ENCODE measurements at regions not wholly inside any gene's neighbourhood (a gene's known extent, or its start where the extent isn't known, plus 50 kb on each side); places are given as distances from the start of the nearest gene placed in this dataset.

- H3K79me1 ChIP-seq (ENCODE audit: low read depth, low read length): no peaks in the 10 kb centered on the region
- H3K4me3 ChIP-seq (ENCODE audit: low read length in 2 of 2): no peak overlapping the region
- no peak overlapping the region for H2AK5ac ChIP-seq (ENCODE audit: low read depth, low read length)
- H3K36me3 ChIP-seq (replicated peaks in 1 of 2; ENCODE audit: control insufficient read depth in 2 of 2, insufficient read depth in 2 of 2, low read length in 2 of 2): no peaks in the 10 kb centered on the region
- no peak overlapping the region for H3K14ac ChIP-seq (ENCODE audit: low read length)
- no peaks in the 10 kb centered on the region for H3K27me3 ChIP-seq (ENCODE audit: control insufficient read depth in 3 of 3, insufficient read depth in 3 of 3, low read depth in 1 of 3, low read length in 3 of 3)
- no peak overlapping the region for H4K8ac ChIP-seq (ENCODE audit: low read depth, low read length)
- no peak overlapping the region for H3K27ac ChIP-seq (replicated peaks; ENCODE audit: low read length)
- H2AFZ ChIP-seq (ENCODE audit: low read length): no peak overlapping the region
- H3K9ac ChIP-seq (ENCODE audit: low read depth, low read length, poor library complexity): no peak overlapping the region
- no peak overlapping the region for H2BK5ac ChIP-seq (ENCODE audit: low read length)
- no peak overlapping the region for H4K91ac ChIP-seq (ENCODE audit: low read depth, low read length, poor library complexity)
- H2BK120ac ChIP-seq (ENCODE audit: low read depth, low read length): no peak overlapping the region
- H3K9me3 ChIP-seq (replicated peaks in 1 of 2; ENCODE audit: control insufficient read depth in 2 of 2, insufficient read depth in 1 of 2, low read depth in 1 of 2, low read length in 2 of 2): no peaks in the 10 kb centered on the region
- H3K18ac ChIP-seq (ENCODE audit: low read length): no peak overlapping the region
- H3K4ac ChIP-seq (ENCODE audit: low read length): no peak overlapping the region
- H3K4me2 ChIP-seq (ENCODE audit: insufficient read depth, low read length, poor library complexity, severe bottlenecking): no peak overlapping the region
- H3K4me1 ChIP-seq (ENCODE audit: control insufficient read depth in 2 of 2, insufficient read depth in 1 of 2, low read depth in 1 of 2, low read length in 2 of 2): no peaks in the 10 kb centered on the region
- no peak for DNase-seq (ENCODE audit: low spot score)
- H2BK12ac ChIP-seq (ENCODE audit: low read length): no peak overlapping the region
- H3K23ac ChIP-seq (ENCODE audit: low read depth, low read length, poor library complexity): no peak overlapping the region
- H2BK15ac ChIP-seq (ENCODE audit: low read length): no peak overlapping the region
These were observed 334.2 kb downstream of the ATXN7L3B start for GRCh38 chr12:74871817-74872216.

GRCh38 chr12:74885775-74886174 lies 323.9 kb downstream of the KCNC2 start:
- Histone ChIP-seq H2AFZ (ENCODE audit: low read length) (no peak overlapping the region), H2BK120ac (ENCODE audit: low read depth, low read length) (no peak overlapping the region), H3K9me3 (replicated peaks in 1 of 2; ENCODE audit: control insufficient read depth in 2 of 2, insufficient read depth in 1 of 2, low read depth in 1 of 2, low read length in 2 of 2) (peaks cover 0 to 8% of the 10 kb centered on the region in 2 donors), H2AK5ac (ENCODE audit: low read depth, low read length) (no peak overlapping the region), H3K4me2 (ENCODE audit: insufficient read depth, low read length, poor library complexity, severe bottlenecking) (no peak overlapping the region), H3K79me1 (ENCODE audit: low read depth, low read length) (no peaks in the 10 kb centered on the region), H3K9ac (ENCODE audit: low read depth, low read length, poor library complexity) (no peak overlapping the region), H4K8ac (ENCODE audit: low read depth, low read length) (no peak overlapping the region), H2BK5ac (ENCODE audit: low read length) (no peak overlapping the region), H4K91ac (ENCODE audit: low read depth, low read length, poor library complexity) (no peak overlapping the region), H3K4me3 (ENCODE audit: low read length in 2 of 2) (no peak overlapping the region), H3K14ac (ENCODE audit: low read length) (no peak overlapping the region), H3K27ac (replicated peaks; ENCODE audit: low read length) (no peak overlapping the region), H3K27me3 (ENCODE audit: control insufficient read depth in 3 of 3, insufficient read depth in 3 of 3, low read depth in 1 of 3, low read length in 3 of 3) (no peaks in the 10 kb centered on the region), H2BK12ac (ENCODE audit: low read length) (no peak overlapping the region), H3K4me1 (ENCODE audit: control insufficient read depth in 2 of 2, insufficient read depth in 1 of 2, low read depth in 1 of 2, low read length in 2 of 2) (peaks cover 0 to 4% of the 10 kb centered on the region in 2 donors), H2BK15ac (ENCODE audit: low read length) (no peak overlapping the region), H3K36me3 (replicated peaks in 1 of 2; ENCODE audit: control insufficient read depth in 2 of 2, insufficient read depth in 2 of 2, low read length in 2 of 2) (no peaks in the 10 kb centered on the region), H3K4ac (ENCODE audit: low read length) (no peak overlapping the region), H3K23ac (ENCODE audit: low read depth, low read length, poor library complexity) (no peak overlapping the region), H3K18ac (ENCODE audit: low read length) (no peak overlapping the region)
- DNase-seq (ENCODE audit: low spot score): no peak
- WGBS, 2 donors (ENCODE audit: extremely low coverage in 2 of 2, insufficient read length in 2 of 2, insufficient replicate concordance in 1 of 2): no CpG with 5 or more reads among the region's 2 CpGs

- H3K4me3 ChIP-seq (ENCODE audit: low read length in 2 of 2): no peak overlapping the region
- H3K23ac ChIP-seq (ENCODE audit: low read depth, low read length, poor library complexity): no peak overlapping the region
- no peak overlapping the region for H3K4ac ChIP-seq (ENCODE audit: low read length)
- peaks cover 0 to 11% of the 10 kb centered on the region in 2 donors for H3K4me1 ChIP-seq (ENCODE audit: control insufficient read depth in 2 of 2, insufficient read depth in 1 of 2, low read depth in 1 of 2, low read length in 2 of 2)
- no peak overlapping the region for H4K8ac ChIP-seq (ENCODE audit: low read depth, low read length)
- H3K18ac ChIP-seq (ENCODE audit: low read length): no peak overlapping the region
- no peak overlapping the region for H3K27ac ChIP-seq (replicated peaks; ENCODE audit: low read length)
- no peaks in the 10 kb centered on the region for H3K36me3 ChIP-seq (replicated peaks in 1 of 2; ENCODE audit: control insufficient read depth in 2 of 2, insufficient read depth in 2 of 2, low read length in 2 of 2)
- H2BK12ac ChIP-seq (ENCODE audit: low read length): no peak overlapping the region
- no peak for DNase-seq (ENCODE audit: low spot score)
- no peak overlapping the region for H3K14ac ChIP-seq (ENCODE audit: low read length)
- H3K9ac ChIP-seq (ENCODE audit: low read depth, low read length, poor library complexity): no peak overlapping the region
- H3K4me2 ChIP-seq (ENCODE audit: insufficient read depth, low read length, poor library complexity, severe bottlenecking): no peak overlapping the region
- H3K79me1 ChIP-seq (ENCODE audit: low read depth, low read length): no peaks in the 10 kb centered on the region
- no peaks in the 10 kb centered on the region for H3K27me3 ChIP-seq (ENCODE audit: control insufficient read depth in 3 of 3, insufficient read depth in 3 of 3, low read depth in 1 of 3, low read length in 3 of 3)
- no CpG with 5 or more reads among the region's 2 CpGs for WGBS, 2 donors (ENCODE audit: extremely low coverage in 2 of 2, insufficient read length in 2 of 2, insufficient replicate concordance in 1 of 2)
- no peak overlapping the region for H2AK5ac ChIP-seq (ENCODE audit: low read depth, low read length)
- peaks cover 0 to 12% of the 10 kb centered on the region in 2 donors for H3K9me3 ChIP-seq (replicated peaks in 1 of 2; ENCODE audit: control insufficient read depth in 2 of 2, insufficient read depth in 1 of 2, low read depth in 1 of 2, low read length in 2 of 2)
- no peak overlapping the region for H4K91ac ChIP-seq (ENCODE audit: low read depth, low read length, poor library complexity)
- no peak overlapping the region for H2BK15ac ChIP-seq (ENCODE audit: low read length)
- no peak overlapping the region for H2AFZ ChIP-seq (ENCODE audit: low read length)
- no peak overlapping the region for H2BK5ac ChIP-seq (ENCODE audit: low read length)
- H2BK120ac ChIP-seq (ENCODE audit: low read depth, low read length): no peak overlapping the region
These were observed 320.6 kb downstream of the KCNC2 start for GRCh38 chr12:74889073-74889472.

- Histone ChIP-seq H2BK120ac (ENCODE audit: low read depth, low read length) (no peak overlapping the region), H3K9ac (ENCODE audit: low read depth, low read length, poor library complexity) (no peak overlapping the region), H3K79me1 (ENCODE audit: low read depth, low read length) (no peaks in the 10 kb centered on the region), H3K4me2 (ENCODE audit: insufficient read depth, low read length, poor library complexity, severe bottlenecking) (no peak overlapping the region), H3K27ac (replicated peaks; ENCODE audit: low read length) (no peak overlapping the region), H2AFZ (ENCODE audit: low read length) (peak overlapping the region; percentile 72), H3K4me3 (ENCODE audit: low read length in 2 of 2) (no peak overlapping the region), H3K9me3 (replicated peaks in 1 of 2; ENCODE audit: control insufficient read depth in 2 of 2, insufficient read depth in 1 of 2, low read depth in 1 of 2, low read length in 2 of 2) (peaks cover 0 to 12% of the 10 kb centered on the region in 2 donors), H3K4ac (ENCODE audit: low read length) (no peak overlapping the region), H3K23ac (ENCODE audit: low read depth, low read length, poor library complexity) (no peak overlapping the region), H3K27me3 (ENCODE audit: control insufficient read depth in 3 of 3, insufficient read depth in 3 of 3, low read depth in 1 of 3, low read length in 3 of 3) (no peaks in the 10 kb centered on the region), H2BK5ac (ENCODE audit: low read length) (no peak overlapping the region), H3K14ac (ENCODE audit: low read length) (no peak overlapping the region), H2BK15ac (ENCODE audit: low read length) (no peak overlapping the region), H3K36me3 (replicated peaks in 1 of 2; ENCODE audit: control insufficient read depth in 2 of 2, insufficient read depth in 2 of 2, low read length in 2 of 2) (no peaks in the 10 kb centered on the region), H4K8ac (ENCODE audit: low read depth, low read length) (no peak overlapping the region), H2BK12ac (ENCODE audit: low read length) (no peak overlapping the region), H4K91ac (ENCODE audit: low read depth, low read length, poor library complexity) (no peak overlapping the region), H3K4me1 (ENCODE audit: control insufficient read depth in 2 of 2, insufficient read depth in 1 of 2, low read depth in 1 of 2, low read length in 2 of 2) (peaks cover 0 to 11% of the 10 kb centered on the region in 2 donors), H2AK5ac (ENCODE audit: low read depth, low read length) (no peak overlapping the region), H3K18ac (ENCODE audit: low read length) (no peak overlapping the region)
- DNase-seq (ENCODE audit: low spot score): no peak
- no CpG with 5 or more reads among the region's 3 CpGs for WGBS, 2 donors (ENCODE audit: extremely low coverage in 2 of 2, insufficient read length in 2 of 2, insufficient replicate concordance in 1 of 2)
These were observed 319.9 kb downstream of the KCNC2 start for GRCh38 chr12:74889563-74890236.
